Sigmoid colon (tissue), 4 donors: ENCODE measurements at regions not wholly inside any gene's neighbourhood (a gene's known extent, or its start where the extent isn't known, plus 50 kb on each side); places are given as distances from the start of the nearest gene placed in this dataset.

Experiments
- EP300 ChIP-seq, 4 donors: sonication (generic); formaldehyde crosslinking; IDR thresholded peaks; one replicate each; pipeline ENCODE4 v1.6.1; 2017; ENCODE audit warnings: antibody characterized with exemption in 4 of 4
- POLR2AphosphoS5 ChIP-seq, 4 donors: sonication (generic); formaldehyde crosslinking; IDR thresholded peaks; one replicate each; pipeline ENCODE4 v1.6.1; 2017; ENCODE audit warnings: antibody characterized with exemption in 4 of 4
- TF ChIP-seq, protein P1 (sequence below), 4 experiments: fragments of 450-650 bp in 3 of 4; fragments of 200-600 bp in 1 of 4; IDR thresholded peaks; one replicate each; pipeline ENCODE4 v1.5.1; 2016 to 2019; ENCODE audit warnings: antibody characterized with exemption in 4 of 4, mild to moderate bottlenecking in 3 of 4, moderate library complexity in 2 of 4

DNA sequence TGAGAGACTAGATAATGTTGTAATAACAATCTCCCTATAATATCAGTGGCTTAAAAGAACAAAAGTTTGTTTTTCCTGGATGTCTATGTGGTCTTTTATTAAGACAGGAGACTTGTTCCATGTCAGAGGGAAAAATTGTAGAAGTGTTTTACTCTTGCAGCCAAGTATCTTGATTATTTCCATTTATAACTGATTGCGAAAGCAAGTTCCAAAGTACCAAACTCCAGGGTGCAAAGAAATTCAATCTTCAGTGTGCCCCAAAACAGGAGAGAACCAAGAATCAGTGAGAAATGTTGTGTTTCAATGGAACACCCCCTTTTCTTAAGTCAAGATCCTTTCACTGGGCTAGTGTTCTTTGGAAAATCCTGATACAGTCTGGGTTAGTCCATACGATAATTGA lies 624.4 kb upstream of the BCHE start:
- TF ChIP-seq EP300 (IDR thresholded peaks at IDR 0.05) (no peak), POLR2AphosphoS5 (IDR thresholded peaks at IDR 0.05) (no peak)
- TF ChIP-seq, protein P1, sequence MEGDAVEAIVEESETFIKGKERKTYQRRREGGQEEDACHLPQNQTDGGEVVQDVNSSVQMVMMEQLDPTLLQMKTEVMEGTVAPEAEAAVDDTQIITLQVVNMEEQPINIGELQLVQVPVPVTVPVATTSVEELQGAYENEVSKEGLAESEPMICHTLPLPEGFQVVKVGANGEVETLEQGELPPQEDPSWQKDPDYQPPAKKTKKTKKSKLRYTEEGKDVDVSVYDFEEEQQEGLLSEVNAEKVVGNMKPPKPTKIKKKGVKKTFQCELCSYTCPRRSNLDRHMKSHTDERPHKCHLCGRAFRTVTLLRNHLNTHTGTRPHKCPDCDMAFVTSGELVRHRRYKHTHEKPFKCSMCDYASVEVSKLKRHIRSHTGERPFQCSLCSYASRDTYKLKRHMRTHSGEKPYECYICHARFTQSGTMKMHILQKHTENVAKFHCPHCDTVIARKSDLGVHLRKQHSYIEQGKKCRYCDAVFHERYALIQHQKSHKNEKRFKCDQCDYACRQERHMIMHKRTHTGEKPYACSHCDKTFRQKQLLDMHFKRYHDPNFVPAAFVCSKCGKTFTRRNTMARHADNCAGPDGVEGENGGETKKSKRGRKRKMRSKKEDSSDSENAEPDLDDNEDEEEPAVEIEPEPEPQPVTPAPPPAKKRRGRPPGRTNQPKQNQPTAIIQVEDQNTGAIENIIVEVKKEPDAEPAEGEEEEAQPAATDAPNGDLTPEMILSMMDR (IDR thresholded peaks at IDR 0.05) = no peak
